GM12878 (cell line): ENCODE measurements at regions not wholly inside any gene's neighbourhood (a gene's known extent, or its start where the extent isn't known, plus 50 kb on each side); places are given as distances from the start of the nearest gene placed in this dataset.

Source experiments
- BCL3 ChIP-seq: IDR thresholded peaks from 2 replicates; pipeline ENCODE4 v1.6.1; 2011; ENCODE audit warnings: borderline replicate concordance, low read depth, mild to moderate bottlenecking, moderate library complexity, low read length; ENCODE audit not compliant: insufficient read depth, poor library complexity, severe bottlenecking
- CTCF ChIP-seq, 3 experiments: IDR thresholded peaks in 2 of 3; conservative IDR thresholded peaks in 1 of 3; 2 replicates each; pipeline ENCODE4 v1.5.1; 2011; ENCODE audit warnings: low read depth in 3 of 3, low read length in 3 of 3, mild to moderate bottlenecking in 3 of 3, control low read depth in 2 of 3, moderate library complexity in 2 of 3, inconsistent platforms in 1 of 3, mixed read lengths in 1 of 3; ENCODE audit not compliant: control insufficient read depth in 2 of 3, insufficient read depth in 1 of 3; ENCODE audit errors: extremely low read depth in 1 of 3
- EP300 ChIP-seq, 2 experiments: fragments of 150-350 bp in 1 of 2; IDR thresholded peaks; 2 replicates each; pipeline ENCODE4 v1.6.1; 2011 to 2012; ENCODE audit warnings: low read depth in 2 of 2, low read length in 2 of 2, borderline replicate concordance in 1 of 2, improper control_type of control experiment in 1 of 2, inconsistent platforms in 1 of 2; ENCODE audit not compliant: control insufficient read depth in 1 of 2
- FOXM1 ChIP-seq: IDR thresholded peaks from 2 replicates; pipeline ENCODE4 v1.6.1; 2012; ENCODE audit warnings: low read depth, mild to moderate bottlenecking, inconsistent platforms, low read length, moderate library complexity
- HCFC1 ChIP-seq: fragments of 150-350 bp; IDR thresholded peaks from 2 replicates; pipeline ENCODE4 v1.6.1; 2014; ENCODE audit warnings: low read length
- PBX3 ChIP-seq: IDR thresholded peaks from 2 replicates; pipeline ENCODE4 v1.6.1; 2011; ENCODE audit warnings: mild to moderate bottlenecking, low read depth, low read length, moderate library complexity; ENCODE audit not compliant: insufficient replicate concordance
- POLR2AphosphoS5 ChIP-seq: IDR thresholded peaks from 2 replicates; pipeline ENCODE4 v1.6.1; 2011; ENCODE audit warnings: mild to moderate bottlenecking, low read length, inconsistent platforms
- REST ChIP-seq: IDR thresholded peaks from 2 replicates; pipeline ENCODE4 v1.6.1; 2012; ENCODE audit warnings: mild to moderate bottlenecking, low read depth, low read length
- STAT3 ChIP-seq: IDR thresholded peaks from 2 replicates; pipeline ENCODE4 v1.6.1; 2011; ENCODE audit warnings: low read depth, low read length, improper control_type of control experiment
- ZNF384 ChIP-seq: IDR thresholded peaks from 2 replicates; pipeline ENCODE4 v1.6.1; 2012; ENCODE audit warnings: low read depth, mild to moderate bottlenecking, low read length, improper control_type of control experiment, borderline replicate concordance

GRCh38 chr22:27439131-27439530 is 362.4 kb downstream of the MN1 start:
- no peak for TF ChIP-seq STAT3
- no peak for TF ChIP-seq EP300 (IDR thresholded peaks at IDR 0.05; ENCODE audit: borderline replicate concordance in 1 of 2, control insufficient read depth in 1 of 2, low read depth in 2 of 2, low read length in 2 of 2)
- TF ChIP-seq POLR2AphosphoS5, result no peak
- TF ChIP-seq ZNF384, result no peak
- TF ChIP-seq CTCF (IDR thresholded peaks at IDR 0.05 in 2 of 3, conservative IDR thresholded peaks at IDR 0.05 in 1 of 3; ENCODE audit: control insufficient read depth in 2 of 3, extremely low read depth in 1 of 3, insufficient read depth in 1 of 3, low read depth in 3 of 3, low read length in 3 of 3), result no peak
- TF ChIP-seq REST, result no peak
- TF ChIP-seq FOXM1, result no peak
- TF ChIP-seq BCL3, result no peak
- TF ChIP-seq HCFC1, result no peak
- TF ChIP-seq PBX3, result no peak
